ENCODE measurements at regions not wholly inside any gene's neighbourhood (a gene's known extent, or its start where the extent isn't known, plus 50 kb on each side); places are given as distances from the start of the nearest gene placed in this dataset.
"Not testable (repeated sequence)": the region's sequence is repeated elsewhere in the genome, so short reads cannot be mapped to it uniquely, and the experiment has no call there.

- no peaks in the 10 kb centered on the region for H3K79me2 ChIP-seq
- no peaks in the 10 kb centered on the region for H3K4me1 ChIP-seq
- H3K36me3 ChIP-seq (ENCODE audit: control insufficient read depth, insufficient read depth, low read length): no peaks in the 10 kb centered on the region
- H3K27me3 ChIP-seq (ENCODE audit: control insufficient read depth, insufficient read depth, low read length): no peaks in the 10 kb centered on the region
- H3K9ac ChIP-seq: no peak overlapping the region
- no peak overlapping the region for H2AFZ ChIP-seq
- H3K4me3 ChIP-seq (ENCODE audit: low read depth, low read length): no peak overlapping the region
- no peak overlapping the region for H3K27ac ChIP-seq
- no peak for TF ChIP-seq CTCF (IDR thresholded peaks at IDR 0.05)
- H3K4me2 ChIP-seq (ENCODE audit: low read length): no peak overlapping the region
- no peaks in the 10 kb centered on the region for H3K9me3 ChIP-seq (ENCODE audit: control insufficient read depth, low read length)
Observed at GRCh38 chr7:9148687-9149086, 715.3 kb downstream of the NXPH1 start.

- Histone ChIP-seq H3K79me2 (no peaks in the 10 kb centered on the region), H3K9me3 (ENCODE audit: control insufficient read depth, low read length) (no peaks in the 10 kb centered on the region), H3K9ac (no peak overlapping the region), H2AFZ (no peak overlapping the region), H3K4me1 (no peaks in the 10 kb centered on the region), H3K4me2 (ENCODE audit: low read length) (no peak overlapping the region), H3K27ac (no peak overlapping the region), H3K4me3 (ENCODE audit: low read depth, low read length) (no peak overlapping the region), H3K27me3 (ENCODE audit: control insufficient read depth, insufficient read depth, low read length) (no peaks in the 10 kb centered on the region), H3K36me3 (ENCODE audit: control insufficient read depth, insufficient read depth, low read length) (no peaks in the 10 kb centered on the region)
- no peak for TF ChIP-seq CTCF (IDR thresholded peaks at IDR 0.05)
Observed at GRCh38 chr7:9149499-9150082, 716.2 kb downstream of the NXPH1 start.

- H3K4me2 ChIP-seq (ENCODE audit: low read length); H3K36me3 ChIP-seq (ENCODE audit: control insufficient read depth, insufficient read depth, low read length); H3K79me2 ChIP-seq; H2AFZ ChIP-seq; H3K4me3 ChIP-seq (ENCODE audit: low read depth, low read length); H3K27me3 ChIP-seq (ENCODE audit: control insufficient read depth, insufficient read depth, low read length); H3K4me1 ChIP-seq; H3K9me3 ChIP-seq (ENCODE audit: control insufficient read depth, low read length); H3K27ac ChIP-seq; H3K9ac ChIP-seq: not testable (repeated sequence)
Observed at GRCh38 chr7:9163691-9164090, 730.3 kb downstream of the NXPH1 start.

GRCh38 chr7:9175871-9176270, 742.5 kb downstream of the NXPH1 start:
- no peaks in the 10 kb centered on the region for H3K36me3 ChIP-seq (ENCODE audit: control insufficient read depth, insufficient read depth, low read length)
- no peaks in the 10 kb centered on the region for H3K4me1 ChIP-seq

GRCh38 chr7:9181356-9181755, 747.9 kb downstream of the NXPH1 start:
- no peak for TF ChIP-seq CTCF (IDR thresholded peaks at IDR 0.05)
- no peak overlapping the region for H3K9ac ChIP-seq
- no peak overlapping the region for H3K4me3 ChIP-seq (ENCODE audit: low read depth, low read length)
- H3K9me3 ChIP-seq (ENCODE audit: control insufficient read depth, low read length): no peaks in the 10 kb centered on the region
- H3K79me2 ChIP-seq: no peaks in the 10 kb centered on the region
- no peaks in the 10 kb centered on the region for H3K36me3 ChIP-seq (ENCODE audit: control insufficient read depth, insufficient read depth, low read length)
- no peaks in the 10 kb centered on the region for H3K4me1 ChIP-seq
- H3K27me3 ChIP-seq (ENCODE audit: control insufficient read depth, insufficient read depth, low read length): no peaks in the 10 kb centered on the region
- H3K27ac ChIP-seq: no peak overlapping the region
- no peak overlapping the region for H2AFZ ChIP-seq
- no peak overlapping the region for H3K4me2 ChIP-seq (ENCODE audit: low read length)

More at GRCh38 chr7:9175871-9176270, 742.5 kb downstream of the NXPH1 start:
- no peak overlapping the region for H2AFZ ChIP-seq
- no peaks in the 10 kb centered on the region for H3K79me2 ChIP-seq
- TF ChIP-seq CTCF (IDR thresholded peaks at IDR 0.05): no peak
- H3K9me3 ChIP-seq (ENCODE audit: control insufficient read depth, low read length): no peaks in the 10 kb centered on the region
- no peak overlapping the region for H3K4me3 ChIP-seq (ENCODE audit: low read depth, low read length)
- no peaks in the 10 kb centered on the region for H3K27me3 ChIP-seq (ENCODE audit: control insufficient read depth, insufficient read depth, low read length)
- H3K4me2 ChIP-seq (ENCODE audit: low read length): no peak overlapping the region
- no peak overlapping the region for H3K27ac ChIP-seq
- no peak overlapping the region for H3K9ac ChIP-seq

Measured in parathyroid adenoma (tissue), 2 donors.